NCI-H510A treated with DMSO at 0.1 percent for 48 hours (cell line): ENCODE measurements at regions not wholly inside any gene's neighbourhood (a gene's known extent, or its start where the extent isn't known, plus 50 kb on each side); places are given as distances from the start of the nearest gene placed in this dataset.

ENCODE experiments used
- DNase-seq: peaks from one replicate; lab custom pipeline; 2025; lab: John Stamatoyannopoulos, UW

DNA sequence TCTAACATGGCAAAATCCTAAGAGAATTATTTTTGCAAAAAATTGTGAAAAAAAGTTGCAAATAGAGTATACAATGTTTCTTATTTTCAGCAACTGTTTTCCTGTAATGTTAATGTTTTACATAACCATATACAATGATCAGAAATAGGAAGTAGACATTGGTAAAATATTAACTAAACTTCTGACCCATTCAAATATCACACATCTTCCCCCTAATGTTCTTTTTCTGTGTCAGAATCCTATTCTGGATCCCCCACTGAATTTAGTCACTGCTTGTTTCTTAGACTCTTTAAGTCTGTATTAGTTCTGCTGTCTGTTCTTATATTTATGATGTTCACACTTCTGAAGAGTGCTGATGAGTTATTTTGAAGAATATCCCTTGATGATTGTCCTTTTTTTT, 62.0 kb downstream of the HFE start:
- DNase-seq: no peak

DNA sequence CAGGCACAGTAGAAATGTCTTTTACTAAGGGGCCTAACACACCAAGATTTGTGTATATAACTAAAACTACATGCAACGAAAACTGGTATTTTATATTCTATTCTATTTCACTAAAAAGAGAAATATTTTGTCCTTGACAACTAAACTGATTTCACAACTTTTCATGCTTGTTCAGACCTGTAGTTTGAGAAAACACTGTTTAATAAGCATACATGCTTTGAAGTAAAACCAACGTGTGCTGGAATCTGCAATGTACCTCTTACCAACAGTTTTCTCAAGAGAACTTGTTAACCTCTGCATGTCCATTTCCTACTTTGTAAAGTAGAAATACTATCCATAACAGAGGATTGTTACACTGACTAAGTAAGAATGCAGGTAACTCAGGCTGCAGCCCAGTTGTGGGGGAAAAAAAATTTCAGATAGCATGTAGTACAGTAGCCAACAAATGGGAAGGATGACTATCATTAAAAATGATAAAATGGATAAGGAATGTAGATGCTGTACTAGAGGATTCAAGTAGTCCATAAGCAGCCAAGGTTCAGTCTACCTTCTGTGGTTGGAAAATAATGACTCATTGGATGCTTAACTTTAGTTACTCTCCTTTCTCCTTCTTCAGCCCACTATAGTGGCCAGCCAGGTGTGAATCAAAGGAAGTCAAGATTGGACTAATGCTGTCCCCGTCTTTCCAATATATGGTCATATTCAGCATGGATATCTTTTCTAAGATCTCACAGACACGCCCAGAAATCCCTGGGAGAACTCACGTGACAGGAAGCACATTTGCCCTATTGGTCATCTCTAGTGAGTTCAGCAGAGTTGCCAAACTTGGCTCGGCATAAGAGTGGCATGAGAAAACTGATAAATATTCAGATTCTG, 65.2 kb downstream of the HFE start:
- no peak for DNase-seq

DNA sequence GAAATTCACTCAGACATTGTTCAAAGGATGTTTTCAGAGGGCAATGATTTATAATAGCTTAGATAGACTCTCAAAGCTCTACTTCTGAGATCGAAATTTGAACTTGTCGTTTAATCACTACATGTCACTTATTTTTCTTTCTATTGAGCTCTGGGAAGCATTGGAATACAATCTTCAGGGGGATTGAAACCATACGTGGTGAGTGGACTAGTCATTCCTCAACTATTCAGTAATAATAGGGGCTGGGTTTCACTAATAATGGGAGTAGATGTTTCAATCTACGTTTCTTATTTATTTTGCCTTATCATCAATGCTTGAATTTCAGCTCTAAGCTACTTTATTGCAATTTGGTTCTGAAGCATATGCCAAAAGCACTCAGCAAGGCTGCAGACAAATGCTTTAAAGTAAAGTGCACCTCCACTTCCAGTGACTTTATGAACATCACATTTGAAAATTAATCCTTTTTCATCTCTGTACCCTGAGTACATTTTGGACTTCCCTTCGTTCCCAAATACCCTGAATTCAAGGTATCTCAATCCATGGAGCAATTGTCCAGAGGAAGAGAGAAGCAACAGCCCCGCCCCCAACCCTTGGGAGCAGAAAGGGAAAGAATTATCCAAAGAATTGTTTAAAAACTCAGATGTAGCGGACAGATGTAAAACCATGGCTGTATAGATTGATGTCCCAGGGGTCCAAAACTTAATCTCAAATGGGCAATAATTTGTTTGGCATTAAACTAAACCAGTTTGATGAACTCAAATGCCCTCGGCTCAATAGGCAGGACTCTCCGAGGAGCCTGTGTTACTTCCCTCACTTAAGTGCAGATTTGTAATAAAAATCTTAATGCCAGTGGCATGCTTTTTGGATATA, 68.1 kb downstream of the HFE start:
- DNase-seq: peak; percentile 67

GRCh38 chr6:26156105-26156849, 69.0 kb downstream of the HFE start:
- DNase-seq: peak; percentile 85

GRCh38 chr6:26156850-26157250, 69.6 kb downstream of the HFE start:
- no peak for DNase-seq

DNA sequence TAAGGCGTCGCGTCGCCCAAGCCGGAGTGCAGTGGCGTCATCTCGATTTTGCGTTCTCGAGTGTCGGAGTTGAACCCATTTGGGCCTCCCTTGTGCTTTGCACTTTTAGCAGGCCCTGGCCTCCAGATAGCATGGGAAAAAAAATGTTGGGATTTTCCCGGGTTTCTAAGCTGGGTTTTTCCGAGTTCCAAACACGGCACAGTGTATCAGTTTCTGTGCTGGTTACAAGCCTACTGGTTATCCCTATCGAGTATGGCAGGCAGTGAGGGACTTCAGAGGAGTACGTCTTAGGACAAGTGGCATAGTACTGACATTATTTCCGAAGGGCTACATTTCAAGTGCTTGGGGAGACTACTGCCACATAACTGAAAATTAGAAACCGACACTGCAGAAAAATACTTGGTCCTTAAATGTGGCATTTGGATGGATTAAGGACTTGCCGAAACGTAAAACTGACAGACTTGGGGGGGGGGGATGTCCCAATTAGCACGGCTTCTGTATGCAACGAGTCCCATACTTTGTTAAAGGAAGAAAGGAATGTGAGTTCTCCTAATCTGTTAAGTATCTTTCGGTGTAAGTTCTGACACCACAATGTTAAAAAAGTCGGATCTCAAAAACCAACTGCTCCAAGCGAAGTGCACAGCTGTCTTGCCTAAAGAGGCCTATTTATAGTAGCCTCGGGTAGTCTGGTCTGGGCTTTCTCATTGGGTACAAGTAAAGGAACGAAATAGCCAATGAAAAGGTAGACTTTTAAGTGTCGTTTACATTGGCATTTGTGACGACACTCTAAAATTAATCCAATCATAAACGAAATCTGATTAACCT, 70.2 kb downstream of the HFE start:
- peak; percentile 98 for DNase-seq

DNA sequence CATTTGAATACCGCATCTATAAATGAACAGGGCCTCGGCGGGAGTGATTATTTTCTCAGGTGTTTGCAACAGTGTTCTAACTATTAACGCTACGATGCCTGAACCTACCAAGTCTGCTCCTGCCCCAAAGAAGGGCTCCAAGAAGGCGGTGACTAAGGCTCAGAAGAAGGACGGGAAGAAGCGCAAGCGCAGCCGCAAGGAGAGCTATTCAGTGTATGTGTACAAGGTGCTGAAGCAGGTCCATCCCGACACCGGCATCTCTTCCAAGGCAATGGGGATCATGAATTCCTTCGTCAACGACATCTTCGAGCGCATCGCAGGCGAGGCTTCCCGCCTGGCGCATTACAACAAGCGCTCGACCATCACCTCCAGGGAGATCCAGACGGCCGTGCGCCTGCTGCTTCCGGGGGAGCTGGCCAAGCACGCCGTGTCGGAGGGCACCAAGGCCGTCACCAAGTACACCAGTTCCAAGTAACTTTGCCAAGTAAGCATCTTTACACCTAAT, 70.9 kb downstream of the HFE start:
- no peak for DNase-seq

DNA sequence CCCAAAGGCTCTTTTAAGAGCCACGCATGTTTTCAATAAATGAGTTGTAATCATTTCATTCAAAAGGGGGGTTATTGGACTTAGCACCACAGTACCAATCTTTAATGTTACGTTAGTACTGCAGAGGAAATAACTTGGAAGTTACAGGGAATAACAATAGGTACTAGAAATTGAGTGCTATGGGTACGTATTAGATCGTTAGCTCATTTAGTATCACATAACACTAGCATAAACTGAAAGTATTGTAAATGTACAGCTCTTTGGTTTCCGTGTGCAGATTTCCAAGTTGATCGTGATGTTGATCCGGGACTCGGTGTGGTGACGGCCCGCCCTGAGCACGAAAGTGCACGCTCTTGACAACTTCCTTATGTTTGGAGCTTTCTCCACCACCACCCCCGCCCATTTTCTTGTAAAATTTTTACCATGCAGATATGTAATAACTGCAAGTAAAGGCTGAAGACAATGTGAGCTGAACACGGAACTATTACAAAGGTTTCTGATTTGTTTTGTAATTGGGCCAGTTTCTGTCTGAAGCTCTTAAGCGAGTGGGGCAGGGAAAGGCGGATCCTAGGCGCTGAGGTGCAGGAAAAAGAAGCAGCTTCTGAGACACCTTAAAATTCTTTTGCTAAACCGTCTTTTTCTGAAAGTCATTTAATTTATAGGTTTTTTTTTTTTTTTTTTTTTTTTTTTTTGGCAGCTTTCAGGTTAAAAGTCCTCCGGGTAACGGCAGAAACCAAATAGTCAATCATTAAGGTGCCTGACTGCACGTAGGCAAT, 71.5 kb downstream of the HFE start:
- DNase-seq: peak; percentile 46

DNA sequence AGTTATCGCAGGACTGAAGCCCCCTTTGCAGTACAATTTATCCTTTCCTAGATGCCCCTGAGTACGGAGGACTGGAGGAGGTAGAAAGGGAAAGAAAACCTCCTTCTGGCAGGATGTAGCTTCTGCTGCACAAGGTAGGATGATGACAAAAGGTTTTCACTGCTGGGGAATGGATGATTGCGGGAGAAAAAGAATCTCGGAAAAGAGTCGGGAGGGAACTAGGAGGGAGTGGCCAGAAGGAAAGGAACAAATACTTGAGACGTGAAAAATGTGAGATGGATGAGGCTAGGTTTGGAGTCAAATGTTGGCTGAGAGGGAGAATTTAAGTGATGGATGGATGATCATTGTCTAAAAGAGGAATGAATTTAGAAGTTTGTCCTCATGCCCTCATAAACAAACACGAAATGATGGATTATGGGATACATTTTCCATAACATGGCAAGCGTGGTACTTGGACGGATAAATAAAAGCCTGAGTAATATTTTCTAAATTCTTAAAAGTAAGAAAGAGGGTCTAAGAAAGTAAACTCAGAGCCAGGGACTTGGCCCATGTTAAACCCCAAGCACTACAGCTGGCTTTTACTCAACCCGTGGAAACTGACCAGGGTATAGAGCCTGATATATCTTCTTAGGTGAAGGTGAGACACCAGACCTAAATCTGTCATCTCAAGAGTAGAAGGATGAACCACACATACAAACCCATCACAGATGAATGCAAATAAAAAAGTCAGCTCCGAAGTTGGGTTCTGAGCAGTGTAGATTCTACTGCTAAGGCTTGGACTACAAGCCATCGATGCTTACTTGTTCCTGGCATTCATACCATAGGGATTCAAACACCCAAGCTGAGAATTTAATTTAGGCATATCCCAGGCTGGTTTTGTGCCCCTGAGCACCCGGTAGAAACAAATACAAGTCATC, 72.4 kb downstream of the HFE start:
- DNase-seq: peak; percentile 42

DNA sequence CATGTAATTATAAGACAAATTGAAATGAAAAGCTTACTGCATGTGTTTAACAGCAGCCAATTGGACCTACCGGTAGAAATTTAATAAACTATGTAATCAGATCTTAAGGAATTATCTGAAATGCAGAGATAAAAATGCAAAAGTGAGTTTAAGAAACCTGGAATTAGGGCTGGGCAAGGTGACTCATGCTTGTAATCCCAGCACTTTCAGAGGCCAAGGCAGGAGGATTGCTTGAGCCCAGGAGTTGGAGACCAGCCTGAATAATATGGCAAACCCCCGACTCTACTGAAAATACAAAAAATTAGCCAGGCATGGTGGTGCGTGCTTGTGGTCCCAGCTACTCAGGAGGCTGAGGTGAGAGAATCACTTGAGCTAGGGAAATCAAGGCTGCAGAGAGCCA, 74.1 kb downstream of the HFE start:
- no peak for DNase-seq

GRCh38 chr6:26162399-26162798, 75.2 kb downstream of the HFE start:
- DNase-seq: no peak

DNA sequence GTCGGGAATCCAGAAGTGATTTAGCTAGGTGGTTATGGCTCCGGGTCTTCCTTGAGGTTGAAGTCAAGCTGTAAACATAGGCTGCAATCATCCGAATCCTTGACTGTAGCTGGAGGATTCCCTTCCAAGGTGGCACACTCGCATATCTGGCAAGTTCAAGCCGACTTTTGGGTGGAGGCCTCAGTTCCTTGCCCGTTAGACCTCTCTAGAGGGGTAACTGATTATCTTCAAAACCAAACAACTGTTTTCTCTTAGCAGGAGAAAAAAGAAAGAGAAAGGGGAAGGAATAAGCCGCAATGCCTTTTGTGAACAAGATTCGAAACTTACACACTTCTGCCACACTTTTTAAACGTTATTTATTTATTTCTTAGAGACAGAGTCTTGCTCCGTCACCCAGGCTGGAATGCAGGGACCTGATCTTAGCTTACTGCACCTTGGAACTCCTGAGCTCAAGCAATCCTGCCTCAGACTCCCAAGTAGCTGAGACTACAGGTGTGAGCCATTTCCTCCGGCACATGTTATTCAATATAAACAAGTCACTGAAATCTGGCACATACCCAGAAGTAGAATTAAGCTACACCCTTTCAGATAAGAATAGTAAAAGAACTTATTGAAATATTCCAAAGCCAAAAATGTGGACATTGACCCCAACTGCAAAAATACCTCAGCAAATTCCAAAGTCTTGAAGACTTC, 76.3 kb downstream of the HFE start:
- no peak for DNase-seq

DNA sequence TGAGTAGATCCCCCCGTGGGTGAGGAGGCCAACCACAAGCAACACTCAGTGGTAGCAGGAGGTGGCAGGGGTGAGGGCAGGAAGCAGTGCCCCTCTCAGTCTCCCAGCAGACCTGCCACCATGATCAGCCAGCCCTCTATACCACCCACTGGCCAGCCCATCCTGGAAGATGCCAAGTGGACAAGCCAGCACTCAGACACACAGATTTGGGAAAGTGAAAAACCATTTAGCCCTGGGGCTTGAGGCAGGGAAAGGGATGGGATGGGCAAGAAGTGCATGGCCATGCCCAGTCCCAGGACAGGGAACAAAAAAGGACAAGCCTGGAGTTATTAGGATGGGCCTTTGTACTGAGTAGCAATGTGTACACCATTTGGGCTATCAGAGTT, 76.9 kb downstream of the HFE start:
- DNase-seq: no peak

DNA sequence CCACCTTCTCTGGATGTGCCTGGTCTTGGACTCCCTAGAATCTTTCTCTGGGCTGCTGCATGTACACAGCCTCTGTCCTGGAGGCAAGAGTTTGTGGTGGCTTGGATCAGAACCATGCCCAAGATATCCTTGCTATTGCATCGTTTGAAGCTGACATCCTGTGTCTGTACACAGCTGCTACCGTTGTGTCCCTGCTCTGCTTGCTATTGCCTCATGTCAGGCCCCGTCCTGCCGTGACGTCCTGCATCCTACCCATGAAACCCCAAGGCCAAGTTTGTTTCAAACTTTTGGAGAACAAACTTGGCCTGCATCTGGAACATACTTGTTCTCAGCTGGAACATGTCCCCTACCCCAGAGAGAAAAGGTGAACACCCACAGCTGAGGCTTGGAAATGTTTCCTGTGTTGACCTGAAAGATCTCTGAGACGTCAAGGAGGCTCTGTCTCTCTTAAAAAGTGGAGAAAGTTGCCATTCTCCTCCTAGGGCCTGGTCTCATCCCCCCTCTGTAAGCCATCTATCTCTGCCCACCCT, 78.1 kb downstream of the HFE start:
- DNase-seq: no peak

DNA sequence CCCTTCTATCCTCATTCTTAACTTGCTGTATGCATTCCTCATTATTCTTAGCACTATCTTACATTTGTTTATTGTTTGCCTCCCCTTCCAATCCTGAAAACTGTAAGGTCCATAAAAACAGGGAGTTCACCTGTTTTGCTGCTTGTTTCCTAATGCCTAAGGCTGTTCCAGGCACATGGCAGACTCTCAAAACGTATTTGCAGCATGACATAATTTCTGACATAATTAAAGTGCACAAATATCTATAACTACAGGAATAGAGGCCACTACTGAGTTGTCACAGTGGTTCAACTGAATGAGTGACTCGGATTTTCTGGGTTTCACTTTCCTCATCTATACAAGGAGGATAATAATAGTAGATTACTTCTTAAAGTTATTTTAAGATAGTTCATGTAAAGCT, 83.0 kb downstream of the HFE start:
- DNase-seq: no peak

DNA sequence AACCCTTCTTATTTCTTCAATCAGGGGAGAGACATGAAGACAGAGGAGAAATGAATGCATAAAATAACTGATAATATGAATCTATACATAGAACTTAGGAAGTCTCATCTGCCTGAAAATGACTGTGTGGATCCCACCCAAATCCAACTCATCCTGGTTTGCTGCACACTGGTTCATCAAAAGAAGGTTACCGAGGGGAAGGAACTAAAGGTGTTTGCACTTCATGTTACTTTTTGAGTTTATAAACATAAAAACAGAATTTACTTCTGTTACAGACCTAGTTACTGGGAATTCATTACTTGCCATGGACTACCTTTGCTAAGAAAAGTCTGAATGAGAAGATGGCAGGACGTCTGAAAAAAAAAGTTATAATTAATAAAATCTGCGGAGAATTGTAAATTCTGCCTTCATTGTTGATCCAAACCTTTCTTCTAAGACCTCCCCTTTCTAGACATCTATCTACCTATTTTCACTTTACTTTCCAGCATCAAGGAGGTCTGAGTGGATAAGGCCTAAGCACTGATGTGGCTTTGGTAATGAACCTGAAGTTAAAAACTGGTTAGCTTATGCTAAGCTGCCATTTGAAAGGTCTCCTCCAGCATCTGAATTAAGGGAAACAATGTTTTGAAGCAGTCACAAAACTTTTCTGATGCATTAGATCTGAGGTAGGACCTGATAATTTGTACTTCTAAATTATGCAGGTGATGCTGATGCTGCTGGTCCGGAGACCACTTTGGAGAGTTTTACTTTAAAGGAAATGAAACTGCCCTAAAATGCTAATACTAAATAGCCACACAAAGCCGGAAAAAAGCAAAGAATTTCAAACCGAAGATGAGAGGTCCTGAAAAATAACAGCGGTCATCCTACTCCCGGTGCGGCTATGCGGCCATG, 84.0 kb downstream of the HFE start:
- no peak for DNase-seq

DNA sequence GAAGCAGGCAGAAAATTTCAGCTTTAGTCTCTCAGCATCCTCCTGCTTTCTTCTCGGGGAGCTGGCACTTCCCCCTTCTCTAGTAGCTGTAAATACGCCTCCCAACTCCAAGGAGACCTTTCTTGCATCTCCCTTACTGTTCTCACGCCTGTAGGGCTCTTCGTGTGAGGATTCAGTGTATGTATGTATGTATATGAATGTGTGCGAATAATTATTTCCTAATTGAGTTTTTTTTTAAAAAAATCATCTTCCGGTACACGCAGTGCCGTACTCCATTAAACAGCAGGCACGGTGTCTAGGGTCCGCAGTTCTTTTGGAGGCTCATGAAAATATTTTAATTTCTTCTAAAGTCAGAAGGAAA, 85.4 kb downstream of the HFE start:
- DNase-seq: peak; percentile 50

DNA sequence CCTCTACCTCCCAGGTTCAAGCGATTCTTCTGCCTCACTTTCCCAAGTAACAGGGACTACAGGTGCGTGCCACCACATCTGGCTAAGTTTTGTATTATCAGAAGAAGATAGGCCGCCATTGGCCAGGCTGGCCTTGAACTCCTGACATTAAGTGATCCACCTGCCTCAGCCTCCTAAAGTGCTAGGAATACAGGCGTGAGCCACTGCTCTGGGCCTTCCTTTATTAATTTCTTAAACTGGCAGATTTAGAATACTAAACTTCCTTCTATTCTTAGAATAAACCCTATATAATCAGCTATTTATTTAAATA, 86.6 kb downstream of the HFE start:
- no peak for DNase-seq
